ENCODE measurements at regions not wholly inside any gene's neighbourhood (a gene's known extent, or its start where the extent isn't known, plus 50 kb on each side); places are given as distances from the start of the nearest gene placed in this dataset.

DNA sequence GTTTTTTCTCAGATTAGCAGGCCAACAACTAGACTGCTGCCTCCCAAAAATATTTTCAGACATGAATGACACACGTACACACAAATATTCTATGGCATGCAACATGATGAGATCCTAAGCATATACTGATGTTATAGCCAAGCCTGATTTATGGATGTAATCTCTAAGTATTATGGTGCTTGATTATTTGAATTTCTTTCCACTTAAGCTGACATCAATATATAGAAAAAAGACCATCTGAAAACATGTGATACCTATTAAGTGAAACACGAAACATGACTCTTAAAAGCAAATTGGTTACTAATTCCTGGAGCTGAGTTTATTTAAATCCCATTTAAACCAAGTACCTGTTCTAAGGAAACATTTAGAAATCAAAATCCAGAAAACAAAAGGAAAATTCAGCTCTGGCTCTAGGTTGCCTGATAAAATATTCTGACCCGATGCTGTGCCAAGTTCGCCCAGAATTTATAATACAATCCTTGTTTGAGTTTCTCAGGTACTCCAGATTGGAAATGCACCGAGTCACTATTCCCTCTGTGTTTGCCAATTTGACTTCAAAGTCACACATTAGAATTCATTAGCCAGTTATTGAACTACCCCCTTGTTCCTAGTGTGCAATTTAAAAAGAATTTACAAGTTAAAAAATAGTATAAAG is 548.6 kb downstream of the CSNK1G3 start:
- H3K4me3 ChIP-seq (ENCODE audit: low read depth in 1 of 2, low read length in 2 of 2) = no peak overlapping the region
- H3K27me3 ChIP-seq (ENCODE audit: control insufficient read depth in 1 of 2, insufficient read depth in 2 of 2, low read length in 2 of 2) = no peaks in the 10 kb centered on the region
- H3K36me3 ChIP-seq (ENCODE audit: control insufficient read depth in 2 of 2, insufficient read depth in 2 of 2, low read length in 1 of 2) = no peaks in the 10 kb centered on the region
- WGBS, 2 donors = 52 to 66% methylated on average over 5 of the region's 5 CpGs
- H3K27ac ChIP-seq (ENCODE audit: low read depth in 2 of 2, low read length in 1 of 2) = no peak overlapping the region
- peaks cover 2 to 6% of the 10 kb centered on the region in 2 donors for H3K4me1 ChIP-seq (ENCODE audit: control insufficient read depth in 2 of 2, insufficient read depth in 2 of 2, low read length in 1 of 2)
- no peaks in the 10 kb centered on the region for H3K9me3 ChIP-seq (ENCODE audit: control insufficient read depth in 2 of 2, insufficient read depth in 1 of 2, low read depth in 1 of 2, low read length in 1 of 2)

DNA sequence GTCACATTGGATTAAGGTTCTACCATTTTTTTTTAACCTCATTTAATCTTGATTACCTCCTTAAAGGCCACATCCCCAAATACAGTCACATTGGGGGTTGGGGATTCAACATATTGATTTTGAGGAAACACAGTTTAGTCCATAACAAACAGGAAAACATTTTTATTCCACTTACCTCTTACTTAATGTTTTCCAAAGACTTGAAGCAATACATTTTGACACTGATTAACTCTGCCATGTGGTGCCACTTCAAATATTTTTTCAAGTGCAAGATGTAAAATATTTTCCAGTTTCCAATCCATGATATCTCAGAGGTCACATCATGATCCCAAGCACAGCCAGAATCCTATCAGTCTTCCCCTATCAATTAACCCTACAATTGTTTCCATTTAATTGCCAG is 548.0 kb downstream of the CSNK1G3 start:
- H3K36me3 ChIP-seq (ENCODE audit: control insufficient read depth in 2 of 2, insufficient read depth in 2 of 2, low read length in 1 of 2) = no peaks in the 10 kb centered on the region
- peaks cover 2 to 6% of the 10 kb centered on the region in 2 donors for H3K4me1 ChIP-seq (ENCODE audit: control insufficient read depth in 2 of 2, insufficient read depth in 2 of 2, low read length in 1 of 2)
- H3K27me3 ChIP-seq (ENCODE audit: control insufficient read depth in 1 of 2, insufficient read depth in 2 of 2, low read length in 2 of 2) = no peaks in the 10 kb centered on the region
- no peak overlapping the region for H3K4me3 ChIP-seq (ENCODE audit: low read depth in 1 of 2, low read length in 2 of 2)
- H3K27ac ChIP-seq (ENCODE audit: low read depth in 2 of 2, low read length in 1 of 2) = no peak overlapping the region
- no peaks in the 10 kb centered on the region for H3K9me3 ChIP-seq (ENCODE audit: control insufficient read depth in 2 of 2, insufficient read depth in 1 of 2, low read depth in 1 of 2, low read length in 1 of 2)

DNA sequence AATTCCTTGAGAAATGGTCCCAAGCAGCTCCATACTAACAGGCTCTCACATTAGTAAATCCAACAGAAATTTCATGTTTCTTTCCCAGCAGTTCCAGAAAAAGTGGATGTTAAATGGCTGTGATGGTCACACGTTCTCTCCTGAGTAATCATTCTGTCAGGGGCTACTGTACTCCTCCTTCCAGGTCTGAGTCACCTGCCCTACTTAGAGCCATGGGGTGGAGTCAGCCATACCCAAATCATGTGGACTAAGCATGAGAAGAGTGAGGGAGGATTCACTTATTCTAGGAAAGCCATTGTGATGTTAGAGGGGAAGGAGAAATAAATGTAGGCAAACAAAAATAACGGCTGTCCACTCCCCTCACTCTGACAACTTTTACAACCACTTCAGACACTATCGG is 547.2 kb downstream of the CSNK1G3 start:
- H3K36me3 ChIP-seq (ENCODE audit: control insufficient read depth in 2 of 2, insufficient read depth in 2 of 2, low read length in 1 of 2) = no peaks in the 10 kb centered on the region
- no peak overlapping the region for H3K27ac ChIP-seq (ENCODE audit: low read depth in 2 of 2, low read length in 1 of 2)
- peaks cover 2 to 6% of the 10 kb centered on the region in 2 donors for H3K4me1 ChIP-seq (ENCODE audit: control insufficient read depth in 2 of 2, insufficient read depth in 2 of 2, low read length in 1 of 2)
- no peaks in the 10 kb centered on the region for H3K27me3 ChIP-seq (ENCODE audit: control insufficient read depth in 1 of 2, insufficient read depth in 2 of 2, low read length in 2 of 2)
- H3K4me3 ChIP-seq (ENCODE audit: low read depth in 1 of 2, low read length in 2 of 2) = no peak overlapping the region
- 80 to 86% methylated on average over 3 of the region's 3 CpGs for WGBS, 2 donors
- no peaks in the 10 kb centered on the region for H3K9me3 ChIP-seq (ENCODE audit: control insufficient read depth in 2 of 2, insufficient read depth in 1 of 2, low read depth in 1 of 2, low read length in 1 of 2)

DNA sequence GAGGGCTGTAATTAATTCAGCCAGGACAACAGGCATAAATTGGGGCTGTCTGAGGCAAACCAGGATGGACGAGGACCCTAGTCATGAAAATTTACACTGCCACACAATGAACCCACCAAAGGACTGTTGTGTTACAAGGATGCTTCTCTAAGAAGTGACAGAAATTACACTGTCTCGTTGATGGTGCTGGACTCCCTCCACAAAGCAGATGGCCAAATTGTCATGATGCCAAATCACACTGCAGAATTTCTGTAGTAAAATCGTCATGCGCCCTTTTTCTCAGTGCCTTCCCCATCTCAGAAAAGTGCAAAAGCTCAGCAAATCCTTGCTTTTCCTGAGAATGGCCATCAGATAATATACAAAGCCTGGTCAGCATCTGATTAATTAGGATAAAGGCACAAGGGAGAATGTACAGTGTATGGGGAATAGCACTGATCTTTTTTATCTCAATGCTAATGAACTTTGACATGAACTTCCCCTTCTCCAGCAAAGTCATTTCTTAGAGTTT is 545.8 kb downstream of the CSNK1G3 start:
- no peaks in the 10 kb centered on the region for H3K36me3 ChIP-seq (ENCODE audit: control insufficient read depth in 2 of 2, insufficient read depth in 2 of 2, low read length in 1 of 2)
- no peak overlapping the region for H3K4me3 ChIP-seq (ENCODE audit: low read depth in 1 of 2, low read length in 2 of 2)
- H3K4me1 ChIP-seq (ENCODE audit: control insufficient read depth in 2 of 2, insufficient read depth in 2 of 2, low read length in 1 of 2) = peaks cover 2 to 6% of the 10 kb centered on the region in 2 donors
- 35 to 43% methylated on average over 4 of the region's 4 CpGs for WGBS, 2 donors
- no peaks in the 10 kb centered on the region for H3K27me3 ChIP-seq (ENCODE audit: control insufficient read depth in 1 of 2, insufficient read depth in 2 of 2, low read length in 2 of 2)
- H3K27ac ChIP-seq (ENCODE audit: low read depth in 2 of 2, low read length in 1 of 2) = no peak overlapping the region
- H3K9me3 ChIP-seq (ENCODE audit: control insufficient read depth in 2 of 2, insufficient read depth in 1 of 2, low read depth in 1 of 2, low read length in 1 of 2) = no peaks in the 10 kb centered on the region

DNA sequence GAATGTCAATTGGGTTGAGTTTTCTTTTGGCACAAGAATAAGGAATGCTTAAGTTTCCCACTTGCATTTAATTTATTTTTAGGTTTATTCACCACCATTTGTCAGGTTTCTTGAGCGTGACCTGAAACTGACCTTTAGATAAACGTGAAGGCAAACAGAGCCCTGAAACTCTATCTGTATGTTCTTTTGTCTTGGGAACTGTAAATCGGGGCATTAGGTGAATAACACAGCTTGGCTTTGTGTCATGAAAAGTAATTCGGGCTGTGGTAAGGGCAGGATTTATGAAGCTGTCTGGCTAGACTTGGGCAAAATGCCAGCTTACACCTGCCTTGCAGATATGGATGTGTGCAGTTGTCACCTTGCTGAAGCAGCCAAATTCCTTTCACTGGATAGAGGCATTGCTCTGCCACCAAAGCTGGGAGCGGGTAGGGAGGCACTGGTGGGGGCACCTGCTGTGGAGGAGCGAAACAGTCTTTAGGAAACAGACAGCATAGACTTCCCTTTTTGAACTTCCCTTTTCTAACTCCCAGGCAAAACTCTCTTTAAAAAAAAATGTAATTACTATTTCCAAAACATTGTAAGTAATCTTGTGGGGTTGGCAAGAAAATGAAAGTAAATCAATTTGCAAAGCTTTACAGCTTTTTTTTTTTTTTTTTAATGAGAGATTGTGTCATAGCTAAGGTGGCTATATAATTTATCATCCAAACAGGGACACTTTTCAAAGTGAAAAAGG is 545.2 kb downstream of the CSNK1G3 start:
- H3K36me3 ChIP-seq (ENCODE audit: control insufficient read depth in 2 of 2, insufficient read depth in 2 of 2, low read length in 1 of 2) = no peaks in the 10 kb centered on the region
- WGBS, 2 donors = 13 to 23% methylated on average over 6 of the region's 6 CpGs

DNA sequence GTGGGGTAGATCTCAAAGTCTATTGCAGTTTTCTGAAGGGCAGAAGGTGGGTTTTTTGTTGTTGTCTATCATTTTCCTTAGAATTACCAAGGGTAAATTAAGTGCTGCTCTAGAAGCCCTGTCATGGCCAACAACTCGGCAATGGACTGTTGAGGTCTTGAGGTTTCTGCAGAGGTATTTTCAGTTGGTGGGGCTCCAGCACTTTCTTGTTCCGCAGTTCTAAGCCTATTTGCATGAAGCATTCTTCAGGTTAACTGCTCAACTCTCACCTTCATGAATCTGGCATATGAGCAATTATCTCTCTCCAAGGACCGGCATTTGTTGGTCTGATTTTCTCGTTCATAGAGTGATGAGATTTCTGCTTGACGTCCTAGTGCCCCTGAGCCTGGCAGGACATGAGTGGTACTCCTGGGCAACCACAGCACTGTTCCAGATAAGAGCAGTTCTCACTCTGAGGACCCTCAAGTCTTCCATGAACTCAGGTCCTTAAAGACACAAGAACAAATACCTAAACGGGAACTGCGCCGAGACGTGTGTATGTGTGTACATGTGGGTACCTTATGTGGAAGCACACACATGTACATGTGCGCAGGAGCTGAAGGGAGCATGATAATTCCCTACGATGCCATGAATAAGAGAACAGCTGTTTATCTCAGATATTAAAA is 544.5 kb downstream of the CSNK1G3 start:
- H3K27me3 ChIP-seq (ENCODE audit: control insufficient read depth in 1 of 2, insufficient read depth in 2 of 2, low read length in 2 of 2) = no peaks in the 10 kb centered on the region
- no peak overlapping the region for H3K4me3 ChIP-seq (ENCODE audit: low read depth in 1 of 2, low read length in 2 of 2)
- peaks cover 2 to 6% of the 10 kb centered on the region in 2 donors for H3K4me1 ChIP-seq (ENCODE audit: control insufficient read depth in 2 of 2, insufficient read depth in 2 of 2, low read length in 1 of 2)
- no peaks in the 10 kb centered on the region for H3K9me3 ChIP-seq (ENCODE audit: control insufficient read depth in 2 of 2, insufficient read depth in 1 of 2, low read depth in 1 of 2, low read length in 1 of 2)
- no peak overlapping the region for H3K27ac ChIP-seq (ENCODE audit: low read depth in 2 of 2, low read length in 1 of 2)
- no peaks in the 10 kb centered on the region for H3K36me3 ChIP-seq (ENCODE audit: control insufficient read depth in 2 of 2, insufficient read depth in 2 of 2, low read length in 1 of 2)
- 61 to 80% methylated on average over 11 of the region's 11 CpGs for WGBS, 2 donors

More for the DNA sequence above, 545.2 kb downstream of the CSNK1G3 start:
- H3K4me3 ChIP-seq (ENCODE audit: low read depth in 1 of 2, low read length in 2 of 2) = no peak overlapping the region
- H3K27ac ChIP-seq (ENCODE audit: low read depth in 2 of 2, low read length in 1 of 2) = no peak overlapping the region
- H3K9me3 ChIP-seq (ENCODE audit: control insufficient read depth in 2 of 2, insufficient read depth in 1 of 2, low read depth in 1 of 2, low read length in 1 of 2) = no peaks in the 10 kb centered on the region
- H3K4me1 ChIP-seq (ENCODE audit: control insufficient read depth in 2 of 2, insufficient read depth in 2 of 2, low read length in 1 of 2) = peaks cover 2 to 6% of the 10 kb centered on the region in 2 donors
- H3K27me3 ChIP-seq (ENCODE audit: control insufficient read depth in 1 of 2, insufficient read depth in 2 of 2, low read length in 2 of 2) = no peaks in the 10 kb centered on the region

DNA sequence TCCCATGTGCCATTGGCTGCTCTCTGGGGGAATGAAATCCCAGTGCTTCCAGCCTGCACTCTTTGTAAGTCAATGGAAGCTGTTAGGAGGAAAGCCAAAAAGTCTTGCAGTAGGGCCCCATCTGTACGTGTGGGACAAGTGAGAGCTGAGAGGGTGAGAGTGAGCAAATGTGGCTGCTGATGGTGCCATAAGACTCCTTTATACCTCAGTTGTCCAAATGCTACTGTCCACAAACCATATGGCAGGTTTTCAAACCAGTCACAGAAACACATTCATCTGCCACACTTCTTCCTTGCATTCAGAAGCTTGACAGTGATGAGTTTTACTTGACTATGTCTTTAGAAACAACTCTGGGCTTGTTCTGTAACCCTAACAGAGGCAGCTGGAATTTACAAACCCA is 543.8 kb downstream of the CSNK1G3 start:
- H3K36me3 ChIP-seq (ENCODE audit: control insufficient read depth in 2 of 2, insufficient read depth in 2 of 2, low read length in 1 of 2) = no peaks in the 10 kb centered on the region
- WGBS, 2 donors = 91 to 94% methylated on average over 1 of the region's 1 CpG
- no peaks in the 10 kb centered on the region for H3K9me3 ChIP-seq (ENCODE audit: control insufficient read depth in 2 of 2, insufficient read depth in 1 of 2, low read depth in 1 of 2, low read length in 1 of 2)
- H3K4me1 ChIP-seq (ENCODE audit: control insufficient read depth in 2 of 2, insufficient read depth in 2 of 2, low read length in 1 of 2) = peaks cover 2 to 6% of the 10 kb centered on the region in 2 donors
- H3K4me3 ChIP-seq (ENCODE audit: low read depth in 1 of 2, low read length in 2 of 2) = no peak overlapping the region
- H3K27me3 ChIP-seq (ENCODE audit: control insufficient read depth in 1 of 2, insufficient read depth in 2 of 2, low read length in 2 of 2) = no peaks in the 10 kb centered on the region
- no peak overlapping the region for H3K27ac ChIP-seq (ENCODE audit: low read depth in 2 of 2, low read length in 1 of 2)

DNA sequence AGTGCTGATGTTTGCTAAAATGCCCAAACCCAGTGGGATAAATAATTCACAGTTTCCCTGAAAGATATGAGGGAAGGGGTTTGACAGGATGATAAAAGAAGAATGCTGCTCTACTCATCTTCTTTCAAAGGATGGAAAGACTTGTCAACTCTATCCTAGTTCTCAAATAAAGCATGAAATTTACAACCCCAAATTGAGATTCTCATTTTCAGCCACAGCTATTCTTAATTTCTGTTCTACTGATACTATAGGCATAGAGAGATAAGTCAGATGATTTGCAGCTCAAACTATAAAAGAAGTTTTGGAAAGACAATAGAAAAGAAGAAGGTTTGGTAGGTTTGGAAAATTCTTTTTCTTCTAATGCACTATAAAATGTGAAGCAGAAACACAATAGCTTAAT is 542.6 kb downstream of the CSNK1G3 start:
- Histone ChIP-seq H3K9me3 (ENCODE audit: control insufficient read depth in 2 of 2, insufficient read depth in 1 of 2, low read depth in 1 of 2, low read length in 1 of 2) (no peaks in the 10 kb centered on the region), H3K4me3 (ENCODE audit: low read depth in 1 of 2, low read length in 2 of 2) (no peak overlapping the region), H3K27me3 (ENCODE audit: control insufficient read depth in 1 of 2, insufficient read depth in 2 of 2, low read length in 2 of 2) (no peaks in the 10 kb centered on the region), H3K27ac (ENCODE audit: low read depth in 2 of 2, low read length in 1 of 2) (no peak overlapping the region), H3K36me3 (ENCODE audit: control insufficient read depth in 2 of 2, insufficient read depth in 2 of 2, low read length in 1 of 2) (no peaks in the 10 kb centered on the region), H3K4me1 (ENCODE audit: control insufficient read depth in 2 of 2, insufficient read depth in 2 of 2, low read length in 1 of 2) (peaks cover 2 to 6% of the 10 kb centered on the region in 2 donors)

DNA sequence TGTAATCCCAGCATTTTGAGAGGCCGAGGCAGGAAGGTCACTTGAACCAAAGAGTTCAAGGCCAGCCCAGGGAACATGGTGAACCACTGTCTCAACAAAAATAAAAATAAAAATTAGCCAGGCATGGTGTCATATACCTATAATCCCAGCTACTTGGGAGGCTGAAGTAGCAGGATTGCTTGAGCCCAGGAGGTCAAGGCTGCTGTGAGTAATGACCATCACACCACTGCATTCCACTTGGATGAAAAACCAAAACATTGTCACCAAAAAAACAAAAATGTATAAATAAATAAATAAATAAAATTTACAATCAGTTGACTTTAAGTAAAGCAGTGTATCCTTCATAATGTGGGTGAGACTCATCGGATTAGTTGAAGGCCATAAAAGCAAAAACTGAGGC is 541.4 kb downstream of the CSNK1G3 start:
- no peaks in the 10 kb centered on the region for H3K27me3 ChIP-seq (ENCODE audit: control insufficient read depth in 1 of 2, insufficient read depth in 2 of 2, low read length in 2 of 2)
- peaks cover 2 to 6% of the 10 kb centered on the region in 2 donors for H3K4me1 ChIP-seq (ENCODE audit: control insufficient read depth in 2 of 2, insufficient read depth in 2 of 2, low read length in 1 of 2)

More for the DNA sequence above, 541.4 kb downstream of the CSNK1G3 start:
- H3K27ac ChIP-seq (ENCODE audit: low read depth in 2 of 2, low read length in 1 of 2) = no peak overlapping the region
- H3K4me3 ChIP-seq (ENCODE audit: low read depth in 1 of 2, low read length in 2 of 2) = no peak overlapping the region
- H3K9me3 ChIP-seq (ENCODE audit: control insufficient read depth in 2 of 2, insufficient read depth in 1 of 2, low read depth in 1 of 2, low read length in 1 of 2) = no peaks in the 10 kb centered on the region
- H3K36me3 ChIP-seq (ENCODE audit: control insufficient read depth in 2 of 2, insufficient read depth in 2 of 2, low read length in 1 of 2) = no peaks in the 10 kb centered on the region
- WGBS, 2 donors = 83 to 93% methylated on average over 2 of the region's 2 CpGs

All from esophagus (tissue), 2 donors.